ENCODE measurements at regions not wholly inside any gene's neighbourhood (a gene's known extent, or its start where the extent isn't known, plus 50 kb on each side); places are given as distances from the start of the nearest gene placed in this dataset.
A peak's percentile ranks its signal among the peaks of the same experiment; 100 is the strongest.

- no peak for DNase-seq (ENCODE audit: low read depth in 2 of 3, low spot score in 2 of 3)
Observed at GRCh38 chr16:6114691-6115090, 1017.1 kb upstream of the EEF2KMT start.

- DNase-seq (ENCODE audit: low read depth in 2 of 3, low spot score in 2 of 3) = no peak
Observed at GRCh38 chr16:6113749-6114148, 1016.2 kb upstream of the EEF2KMT start.

- DNase-seq (ENCODE audit: low read depth in 2 of 3, low spot score in 2 of 3) = no peak
Observed at GRCh38 chr16:6112700-6113099, 1015.1 kb upstream of the EEF2KMT start.

- no peak for DNase-seq (ENCODE audit: low read depth in 2 of 3, low spot score in 2 of 3)
Observed at GRCh38 chr16:6111390-6111789, 1013.8 kb upstream of the EEF2KMT start.

- DNase-seq (ENCODE audit: low read depth in 2 of 3, low spot score in 2 of 3) = no peak
Observed at GRCh38 chr16:6110346-6110745, 1012.8 kb upstream of the EEF2KMT start.

GRCh38 chr16:6106061-6106460, 1008.5 kb upstream of the EEF2KMT start:
- DNase-seq (ENCODE audit: low read depth in 2 of 3, low spot score in 2 of 3) = no peak

GRCh38 chr16:6105115-6105514, 1007.5 kb upstream of the EEF2KMT start:
- no peak for DNase-seq (ENCODE audit: low read depth in 2 of 3, low spot score in 2 of 3)

- no peak for DNase-seq (ENCODE audit: low read depth in 2 of 3, low spot score in 2 of 3)
Observed at GRCh38 chr16:6104428-6104827, 1006.8 kb upstream of the EEF2KMT start.

GRCh38 chr16:6103561-6103960, 1006.0 kb upstream of the EEF2KMT start:
- no peak for DNase-seq (ENCODE audit: low read depth in 2 of 3, low spot score in 2 of 3)

GRCh38 chr16:6099102-6099501, 1001.5 kb upstream of the EEF2KMT start:
- DNase-seq (ENCODE audit: low read depth in 2 of 3, low spot score in 2 of 3) = no peak

GRCh38 chr16:6096931-6097670, 999.5 kb upstream of the EEF2KMT start:
- no peak for DNase-seq (ENCODE audit: low read depth in 2 of 3, low spot score in 2 of 3)

GRCh38 chr16:6095414-6095813, 997.8 kb upstream of the EEF2KMT start:
- DNase-seq (ENCODE audit: low read depth in 2 of 3, low spot score in 2 of 3) = no peak

- DNase-seq (ENCODE audit: low read depth in 2 of 3, low spot score in 2 of 3) = no peak
Observed at GRCh38 chr16:6091021-6091420, 993.4 kb upstream of the EEF2KMT start.

GRCh38 chr16:6081320-6081976, 983.9 kb upstream of the EEF2KMT start:
- peak in 2 of 3 donors; percentile 2 to 37 for DNase-seq (ENCODE audit: low read depth in 2 of 3, low spot score in 2 of 3)

GRCh38 chr16:6076631-6077030, 979.0 kb upstream of the EEF2KMT start:
- DNase-seq (ENCODE audit: low read depth in 2 of 3, low spot score in 2 of 3) = no peak

- no peak for DNase-seq (ENCODE audit: low read depth in 2 of 3, low spot score in 2 of 3)
Observed at GRCh38 chr16:6068063-6068462, 970.5 kb upstream of the EEF2KMT start.

GRCh38 chr16:6066652-6067051, 969.1 kb upstream of the EEF2KMT start:
- no peak for DNase-seq (ENCODE audit: low read depth in 2 of 3, low spot score in 2 of 3)

- DNase-seq (ENCODE audit: low read depth in 2 of 3, low spot score in 2 of 3) = no peak
Observed at GRCh38 chr16:6063526-6063925, 965.9 kb upstream of the EEF2KMT start.

GRCh38 chr16:6059671-6060070, 962.1 kb upstream of the EEF2KMT start:
- DNase-seq (ENCODE audit: low read depth in 2 of 3, low spot score in 2 of 3) = no peak

- DNase-seq (ENCODE audit: low read depth in 2 of 3, low spot score in 2 of 3) = no peak
Observed at GRCh38 chr16:6057821-6058220, 960.2 kb upstream of the EEF2KMT start.

GRCh38 chr16:6048017-6048416, 950.4 kb upstream of the EEF2KMT start:
- DNase-seq (ENCODE audit: low read depth in 2 of 3, low spot score in 2 of 3) = no peak

GRCh38 chr16:6047325-6047724, 949.7 kb upstream of the EEF2KMT start:
- DNase-seq (ENCODE audit: low read depth in 2 of 3, low spot score in 2 of 3) = no peak
